ENCODE measurements at regions not wholly inside any gene's neighbourhood (a gene's known extent, or its start where the extent isn't known, plus 50 kb on each side); places are given as distances from the start of the nearest gene placed in this dataset.
"Not testable (repeated sequence)": the region's sequence is repeated elsewhere in the genome, so short reads cannot be mapped to it uniquely, and the experiment has no call there.

GRCh38 chr9:1539216-1539615 is 475.9 kb upstream of the SMARCA2 start:
- no peaks in the 10 kb centered on the region for H3K27me3 ChIP-seq (replicated peaks; ENCODE audit: control insufficient read depth, insufficient read depth, low read length)
- no peaks in the 10 kb centered on the region for H3K4me1 Mint-ChIP-seq (ENCODE audit: low read depth, unreplicated experiment)
- H3K27ac Mint-ChIP-seq (ENCODE audit: unreplicated experiment) = no peak overlapping the region
- no peak overlapping the region for H3K4me3 ChIP-seq (ENCODE audit: low read depth, low read length)
- ChIA-PET CTCF (no interaction called here), POLR2A (no interaction called here)
- no peaks in the 10 kb centered on the region for H3K36me3 ChIP-seq (ENCODE audit: control insufficient read depth, insufficient read depth, low read length)
- H3K9me3 Mint-ChIP-seq (ENCODE audit: unreplicated experiment) = no peaks in the 10 kb centered on the region
- DNase-seq = no peak
- H3K36me3 Mint-ChIP-seq (ENCODE audit: insufficient read depth, unreplicated experiment) = no peaks in the 10 kb centered on the region
- no peaks in the 10 kb centered on the region for H3K9me3 ChIP-seq
- peaks cover 11% of the 10 kb centered on the region for H3K27me3 Mint-ChIP-seq (ENCODE audit: insufficient read depth, unreplicated experiment)
- H3K4me1 ChIP-seq = no peaks in the 10 kb centered on the region
- intact Hi-C loops (cut with micrococcal nuclease; ENCODE audit: unreplicated experiment) = loop anchor here (10.0 kb wide), 1 partner anchor 66 kb away; no protein-coding TSS in a partner anchor
- BruUV-seq (replicated peaks) = no TSS peak
- no peak for TF ChIP-seq CTCF (IDR thresholded peaks at IDR 0.05; ENCODE audit: insufficient read depth in 1 of 2, low read depth in 1 of 2, low read length in 1 of 2, severe bottlenecking in 1 of 2, unreplicated experiment in 1 of 2)
- H3K4me3 Mint-ChIP-seq (ENCODE audit: unreplicated experiment) = no peak overlapping the region

GRCh38 chr9:1550636-1551035 is 464.5 kb upstream of the SMARCA2 start:
- no peak overlapping the region for H3K27ac Mint-ChIP-seq (ENCODE audit: unreplicated experiment)
- no peaks in the 10 kb centered on the region for H3K4me1 Mint-ChIP-seq (ENCODE audit: low read depth, unreplicated experiment)
- peaks cover 1% of the 10 kb centered on the region for H3K27me3 Mint-ChIP-seq (ENCODE audit: insufficient read depth, unreplicated experiment)
- H3K36me3 ChIP-seq (ENCODE audit: control insufficient read depth, insufficient read depth, low read length) = no peaks in the 10 kb centered on the region
- POLR2A ChIA-PET = no interaction called here
- DNase-seq = no peak
- H3K9me3 ChIP-seq = no peaks in the 10 kb centered on the region
- H3K27me3 ChIP-seq (replicated peaks; ENCODE audit: control insufficient read depth, insufficient read depth, low read length) = no peaks in the 10 kb centered on the region
- no peaks in the 10 kb centered on the region for H3K9me3 Mint-ChIP-seq (ENCODE audit: unreplicated experiment)
- no peak overlapping the region for H3K4me3 Mint-ChIP-seq (ENCODE audit: unreplicated experiment)
- H3K4me1 ChIP-seq = no peaks in the 10 kb centered on the region
- H3K36me3 Mint-ChIP-seq (ENCODE audit: insufficient read depth, unreplicated experiment) = no peaks in the 10 kb centered on the region
- no TSS peak for BruUV-seq (replicated peaks)
- intact Hi-C loops (cut with micrococcal nuclease; ENCODE audit: unreplicated experiment) = no loop called here
- no peak overlapping the region for H3K4me3 ChIP-seq (ENCODE audit: low read depth, low read length)
- CTCF ChIA-PET = no interaction called here
- no peak for TF ChIP-seq CTCF (IDR thresholded peaks at IDR 0.05; ENCODE audit: insufficient read depth in 1 of 2, low read depth in 1 of 2, low read length in 1 of 2, severe bottlenecking in 1 of 2, unreplicated experiment in 1 of 2)

GRCh38 chr9:1554081-1555035 is 460.8 kb upstream of the SMARCA2 start:
- Mint-ChIP-seq H3K27me3 (ENCODE audit: insufficient read depth, unreplicated experiment) (no peaks in the 10 kb centered on the region), H3K27ac (ENCODE audit: unreplicated experiment) (no peak overlapping the region), H3K9me3 (ENCODE audit: unreplicated experiment) (peaks cover 2% of the 10 kb centered on the region), H3K4me1 (ENCODE audit: low read depth, unreplicated experiment) (no peaks in the 10 kb centered on the region), H3K4me3 (ENCODE audit: unreplicated experiment) (no peak overlapping the region), H3K36me3 (ENCODE audit: insufficient read depth, unreplicated experiment) (no peaks in the 10 kb centered on the region)
- ChIA-PET CTCF (no interaction called here), POLR2A (no interaction called here)
- H3K4me3 ChIP-seq (ENCODE audit: low read depth, low read length) = no peak overlapping the region
- TF ChIP-seq CTCF (IDR thresholded peaks at IDR 0.05; ENCODE audit: insufficient read depth in 1 of 2, low read depth in 1 of 2, low read length in 1 of 2, severe bottlenecking in 1 of 2, unreplicated experiment in 1 of 2) = no peak
- intact Hi-C loops (cut with micrococcal nuclease; ENCODE audit: unreplicated experiment) = no loop called here
- no TSS peak for BruUV-seq (replicated peaks)
- DNase-seq = no peak
- H3K9me3 ChIP-seq = no peaks in the 10 kb centered on the region
- no peaks in the 10 kb centered on the region for H3K27me3 ChIP-seq (replicated peaks; ENCODE audit: control insufficient read depth, insufficient read depth, low read length)
- H3K36me3 ChIP-seq (ENCODE audit: control insufficient read depth, insufficient read depth, low read length) = no peaks in the 10 kb centered on the region
- no peaks in the 10 kb centered on the region for H3K4me1 ChIP-seq

GRCh38 chr9:1558666-1559065 is 456.5 kb upstream of the SMARCA2 start:
- H3K27ac Mint-ChIP-seq (ENCODE audit: unreplicated experiment); POLR2A ChIA-PET; intact Hi-C loops (cut with micrococcal nuclease; ENCODE audit: unreplicated experiment); H3K4me3 Mint-ChIP-seq (ENCODE audit: unreplicated experiment); H3K36me3 Mint-ChIP-seq (ENCODE audit: insufficient read depth, unreplicated experiment); DNase-seq; H3K4me1 Mint-ChIP-seq (ENCODE audit: low read depth, unreplicated experiment); H3K9me3 Mint-ChIP-seq (ENCODE audit: unreplicated experiment); CTCF ChIA-PET; H3K27me3 ChIP-seq (replicated peaks; ENCODE audit: control insufficient read depth, insufficient read depth, low read length); H3K36me3 ChIP-seq (ENCODE audit: control insufficient read depth, insufficient read depth, low read length); H3K9me3 ChIP-seq; H3K4me1 ChIP-seq; BruUV-seq (replicated peaks); H3K4me3 ChIP-seq (ENCODE audit: low read depth, low read length): not testable (repeated sequence)
- peaks cover 12% of the 10 kb centered on the region for H3K27me3 Mint-ChIP-seq (ENCODE audit: insufficient read depth, unreplicated experiment)

All from Caco-2 (cell line).